GM21717 (cell line): ENCODE measurements at regions not wholly inside any gene's neighbourhood (a gene's known extent, or its start where the extent isn't known, plus 50 kb on each side); places are given as distances from the start of the nearest gene placed in this dataset.

ENCODE experiments used
- ATAC-seq: cut with Tn5 transposase; IDR thresholded peaks from one replicate; pipeline ENCODE4 v1.9.1; 2021; ENCODE audit warnings: mild to moderate bottlenecking, moderate library complexity; ENCODE audit not compliant: unreplicated experiment

- no peak for ATAC-seq
Observed at GRCh38 chrX:87727620-87728019, 210.0 kb downstream of the KLHL4 start.

GRCh38 chrX:87728024-87728423 is 210.4 kb downstream of the KLHL4 start:
- ATAC-seq = no peak

GRCh38 chrX:87728459-87728858 is 210.9 kb downstream of the KLHL4 start:
- ATAC-seq = no peak

GRCh38 chrX:87732133-87732532 is 214.5 kb downstream of the KLHL4 start:
- no peak for ATAC-seq

- no peak for ATAC-seq
Observed at GRCh38 chrX:87736576-87736975, 219.0 kb downstream of the KLHL4 start.

- no peak for ATAC-seq
Observed at GRCh38 chrX:87744391-87744790, 226.8 kb downstream of the KLHL4 start.

GRCh38 chrX:87755493-87755892 is 237.9 kb downstream of the KLHL4 start:
- no peak for ATAC-seq

- ATAC-seq = no peak
Observed at GRCh38 chrX:87788976-87789375, 271.4 kb downstream of the KLHL4 start.

- no peak for ATAC-seq
Observed at GRCh38 chrX:87798039-87798438, 280.4 kb downstream of the KLHL4 start.

- ATAC-seq = no peak
Observed at GRCh38 chrX:87805829-87806490, 288.4 kb downstream of the KLHL4 start.

GRCh38 chrX:87808576-87809243 is 291.1 kb downstream of the KLHL4 start:
- ATAC-seq = no peak

GRCh38 chrX:87813566-87813965 is 296.0 kb downstream of the KLHL4 start:
- no peak for ATAC-seq

- ATAC-seq = no peak
Observed at GRCh38 chrX:87846956-87847355, 329.4 kb downstream of the KLHL4 start.

- peak; percentile 76 for ATAC-seq
Observed at GRCh38 chrX:87873347-87873941, 355.8 kb downstream of the KLHL4 start.

- peak; percentile 33 for ATAC-seq
Observed at GRCh38 chrX:87874043-87874442, 356.4 kb downstream of the KLHL4 start.

GRCh38 chrX:87878926-87879325 is 361.3 kb downstream of the KLHL4 start:
- no peak for ATAC-seq

- ATAC-seq = no peak
Observed at GRCh38 chrX:87890437-87890836, 372.8 kb downstream of the KLHL4 start.

GRCh38 chrX:87895421-87895820 is 377.8 kb downstream of the KLHL4 start:
- ATAC-seq = no peak

- ATAC-seq = no peak
Observed at GRCh38 chrX:87896057-87896456, 378.5 kb downstream of the KLHL4 start.

- ATAC-seq = peak; percentile 67
Observed at GRCh38 chrX:87900320-87900908, 382.8 kb downstream of the KLHL4 start.

- ATAC-seq = no peak
Observed at GRCh38 chrX:87901060-87901459, 383.5 kb downstream of the KLHL4 start.

- ATAC-seq = no peak
Observed at GRCh38 chrX:87914726-87915125, 397.1 kb downstream of the KLHL4 start.
